ENCODE measurements at regions not wholly inside any gene's neighbourhood (a gene's known extent, or its start where the extent isn't known, plus 50 kb on each side); places are given as distances from the start of the nearest gene placed in this dataset.

DNA sequence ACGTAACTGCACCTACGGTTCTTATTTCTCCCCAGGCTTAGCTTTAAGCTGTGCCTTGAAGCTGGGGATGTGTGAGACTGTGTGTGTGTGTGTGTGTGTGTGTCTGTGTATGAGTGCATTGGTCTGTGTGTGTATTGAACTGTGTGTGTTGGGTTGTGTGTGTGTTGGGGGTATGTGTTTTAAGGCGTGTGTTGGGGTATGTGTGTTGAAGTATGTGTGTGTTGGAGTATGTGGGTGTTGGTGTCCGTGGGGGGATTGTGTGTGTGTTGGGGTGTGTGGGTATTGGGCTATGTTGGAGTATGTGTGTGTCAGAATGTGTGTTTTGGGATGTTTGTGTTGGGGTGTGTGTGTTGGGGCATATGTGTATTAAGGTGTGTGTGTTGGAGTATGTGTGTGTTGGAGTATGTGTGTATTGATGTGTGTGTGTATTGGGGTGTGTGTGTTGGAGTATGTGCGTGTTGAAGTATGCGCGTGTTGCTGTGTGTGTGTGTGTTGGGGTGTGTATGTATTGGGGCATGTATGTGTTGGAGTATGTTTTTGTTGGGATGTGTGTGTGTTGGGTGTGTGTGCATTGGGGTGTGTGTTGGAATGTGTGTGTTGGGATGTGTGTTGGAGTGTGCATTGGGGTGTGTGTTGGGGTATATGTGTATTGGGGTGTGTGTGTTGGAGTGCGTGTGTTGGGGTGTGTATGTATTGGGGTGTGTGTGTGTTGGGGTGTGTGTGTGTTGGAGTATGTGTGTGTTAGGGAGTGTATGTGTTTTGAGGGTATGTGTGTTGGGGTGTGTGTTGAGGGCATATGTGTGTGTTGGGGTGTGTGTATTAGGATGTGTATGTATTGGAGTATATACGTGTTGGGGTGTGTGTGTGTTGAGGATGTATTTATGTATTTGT is 76.4 kb downstream of the LSM3 start:
- H3K9me3 ChIP-seq (ENCODE audit: low read depth, low read length, poor library complexity, severe bottlenecking): no peaks in the 10 kb centered on the region
- H3K4me3 ChIP-seq (ENCODE audit: low read depth, low read length, poor library complexity, severe bottlenecking): no peak overlapping the region
- no TSS peak for BruUV-seq (replicated peaks)
- TF ChIP-seq, protein P1, sequence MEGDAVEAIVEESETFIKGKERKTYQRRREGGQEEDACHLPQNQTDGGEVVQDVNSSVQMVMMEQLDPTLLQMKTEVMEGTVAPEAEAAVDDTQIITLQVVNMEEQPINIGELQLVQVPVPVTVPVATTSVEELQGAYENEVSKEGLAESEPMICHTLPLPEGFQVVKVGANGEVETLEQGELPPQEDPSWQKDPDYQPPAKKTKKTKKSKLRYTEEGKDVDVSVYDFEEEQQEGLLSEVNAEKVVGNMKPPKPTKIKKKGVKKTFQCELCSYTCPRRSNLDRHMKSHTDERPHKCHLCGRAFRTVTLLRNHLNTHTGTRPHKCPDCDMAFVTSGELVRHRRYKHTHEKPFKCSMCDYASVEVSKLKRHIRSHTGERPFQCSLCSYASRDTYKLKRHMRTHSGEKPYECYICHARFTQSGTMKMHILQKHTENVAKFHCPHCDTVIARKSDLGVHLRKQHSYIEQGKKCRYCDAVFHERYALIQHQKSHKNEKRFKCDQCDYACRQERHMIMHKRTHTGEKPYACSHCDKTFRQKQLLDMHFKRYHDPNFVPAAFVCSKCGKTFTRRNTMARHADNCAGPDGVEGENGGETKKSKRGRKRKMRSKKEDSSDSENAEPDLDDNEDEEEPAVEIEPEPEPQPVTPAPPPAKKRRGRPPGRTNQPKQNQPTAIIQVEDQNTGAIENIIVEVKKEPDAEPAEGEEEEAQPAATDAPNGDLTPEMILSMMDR (conservative IDR thresholded peaks at IDR 0.05; ENCODE audit: low read depth, low read length): no peak
- TF ChIP-seq EZH2 (IDR thresholded peaks at IDR 0.05; ENCODE audit: borderline replicate concordance, low read depth, low read length, poor library complexity, severe bottlenecking): no peak
- no peaks in the 10 kb centered on the region for H3K27me3 ChIP-seq (replicated peaks; ENCODE audit: insufficient read depth, low read depth, low read length, poor library complexity)
- no peak for DNase-seq (ENCODE audit: low spot score)
- no peak overlapping the region for H3K27ac ChIP-seq (ENCODE audit: low read depth, low read length, poor library complexity, severe bottlenecking)
- POLR2A ChIA-PET (ENCODE audit: low non-redundant PET): no interaction called here
- intact Hi-C loops (cut with micrococcal nuclease; ENCODE audit: unreplicated experiment): loop anchor here (5.0 kb wide), 1 partner anchor 358 kb away; no protein-coding TSS in a partner anchor
- CTCF ChIA-PET: no interaction called here
- H3K4me1 ChIP-seq (ENCODE audit: insufficient read depth, low read length, poor library complexity, severe bottlenecking): no peaks in the 10 kb centered on the region
- H3K36me3 ChIP-seq (ENCODE audit: insufficient read depth, low read length, poor library complexity, severe bottlenecking): no peaks in the 10 kb centered on the region

DNA sequence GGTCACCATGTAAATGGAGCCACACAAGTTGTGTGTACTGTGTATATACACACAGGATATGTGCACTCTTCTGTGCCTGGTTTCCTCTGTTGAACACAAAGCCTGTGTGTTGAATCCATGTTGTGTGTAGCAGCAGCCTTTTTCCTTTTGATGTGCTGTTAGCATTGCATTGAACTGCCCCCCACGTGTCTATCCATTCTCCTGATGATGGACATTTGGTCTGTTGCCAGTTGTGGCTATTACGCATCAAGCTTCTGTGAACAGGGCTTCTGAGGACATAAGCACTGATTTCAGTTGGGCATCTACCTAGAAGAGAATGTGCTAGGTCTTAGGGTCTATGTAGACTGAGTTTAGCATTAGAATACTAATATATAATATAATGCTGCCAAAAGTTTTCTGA is 77.4 kb downstream of the LSM3 start:
- CTCF ChIA-PET: no interaction called here
- Histone ChIP-seq H3K27me3 (replicated peaks; ENCODE audit: insufficient read depth, low read depth, low read length, poor library complexity) (no peaks in the 10 kb centered on the region), H3K36me3 (ENCODE audit: insufficient read depth, low read length, poor library complexity, severe bottlenecking) (no peaks in the 10 kb centered on the region), H3K27ac (ENCODE audit: low read depth, low read length, poor library complexity, severe bottlenecking) (no peak overlapping the region), H3K9me3 (ENCODE audit: low read depth, low read length, poor library complexity, severe bottlenecking) (no peaks in the 10 kb centered on the region), H3K4me1 (ENCODE audit: insufficient read depth, low read length, poor library complexity, severe bottlenecking) (no peaks in the 10 kb centered on the region), H3K4me3 (ENCODE audit: low read depth, low read length, poor library complexity, severe bottlenecking) (no peak overlapping the region)
- no peak for DNase-seq (ENCODE audit: low spot score)
- intact Hi-C loops (cut with micrococcal nuclease; ENCODE audit: unreplicated experiment): loop anchor here (5.0 kb wide), 1 partner anchor 359 kb away; no protein-coding TSS in a partner anchor
- TF ChIP-seq, protein P1 (conservative IDR thresholded peaks at IDR 0.05; ENCODE audit: low read depth, low read length): no peak
- TF ChIP-seq EZH2 (IDR thresholded peaks at IDR 0.05; ENCODE audit: borderline replicate concordance, low read depth, low read length, poor library complexity, severe bottlenecking): no peak
- POLR2A ChIA-PET (ENCODE audit: low non-redundant PET): no interaction called here
- no TSS peak for BruUV-seq (replicated peaks)

DNA sequence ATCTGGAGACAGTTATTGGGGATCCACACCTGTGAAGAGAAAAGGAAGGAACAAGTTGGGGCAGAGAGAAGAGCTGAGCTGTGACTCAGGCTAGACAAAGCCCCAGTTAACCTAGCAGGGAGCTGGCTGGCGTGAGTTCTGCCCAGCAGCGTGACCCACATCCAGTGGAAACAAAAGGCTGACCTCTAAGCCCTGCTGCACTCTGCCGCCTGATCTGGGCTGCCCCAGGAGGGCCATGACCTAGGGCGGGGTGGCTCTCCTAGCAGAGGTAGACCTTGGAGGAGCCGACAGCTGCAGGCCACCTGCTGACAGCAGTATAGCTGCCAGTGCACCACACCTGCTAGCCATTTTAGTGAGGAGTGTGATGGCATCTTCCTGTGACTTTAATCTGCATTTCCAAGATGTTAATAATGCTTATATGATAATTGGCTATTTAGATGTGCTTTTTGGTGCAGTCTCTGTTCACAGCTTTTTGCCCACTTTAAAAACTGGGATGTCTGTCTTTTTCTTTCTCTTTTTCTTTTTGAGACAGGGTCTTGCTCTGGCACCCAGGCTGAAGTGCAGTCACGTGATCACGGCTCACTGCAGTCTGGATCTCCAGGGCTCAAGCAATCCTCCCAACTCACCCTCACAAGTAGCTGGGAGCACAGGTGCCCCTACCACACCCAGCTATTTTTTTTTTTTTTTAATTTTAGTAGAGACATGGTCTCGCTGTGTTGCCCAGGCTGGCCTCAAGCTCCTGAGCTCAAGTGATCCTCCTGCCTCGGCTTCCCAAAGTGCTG is 78.1 kb downstream of the LSM3 start:
- BruUV-seq (replicated peaks): no TSS peak
- no peak overlapping the region for H3K27ac ChIP-seq (ENCODE audit: low read depth, low read length, poor library complexity, severe bottlenecking)
- H3K36me3 ChIP-seq (ENCODE audit: insufficient read depth, low read length, poor library complexity, severe bottlenecking): no peaks in the 10 kb centered on the region
- H3K4me1 ChIP-seq (ENCODE audit: insufficient read depth, low read length, poor library complexity, severe bottlenecking): no peaks in the 10 kb centered on the region
- intact Hi-C loops (cut with micrococcal nuclease; ENCODE audit: unreplicated experiment): loop anchor here (5.0 kb wide), 1 partner anchor 359 kb away; no protein-coding TSS in a partner anchor
- ChIA-PET POLR2A (ENCODE audit: low non-redundant PET) (no interaction called here), CTCF (interaction anchor here (1.3 kb wide), 1 partner anchor 53 kb away, joined by 5 read pairs; no protein-coding TSS in a partner anchor)
- H3K27me3 ChIP-seq (replicated peaks; ENCODE audit: insufficient read depth, low read depth, low read length, poor library complexity): no peaks in the 10 kb centered on the region
- TF ChIP-seq EZH2 (IDR thresholded peaks at IDR 0.05; ENCODE audit: borderline replicate concordance, low read depth, low read length, poor library complexity, severe bottlenecking): no peak
- TF ChIP-seq, protein P1 (conservative IDR thresholded peaks at IDR 0.05; ENCODE audit: low read depth, low read length): no peak
- H3K4me3 ChIP-seq (ENCODE audit: low read depth, low read length, poor library complexity, severe bottlenecking): no peak overlapping the region
- H3K9me3 ChIP-seq (ENCODE audit: low read depth, low read length, poor library complexity, severe bottlenecking): no peaks in the 10 kb centered on the region
- DNase-seq (ENCODE audit: low spot score): no peak

All from A673 (cell line).